ENCODE measurements at regions not wholly inside any gene's neighbourhood (a gene's known extent, or its start where the extent isn't known, plus 50 kb on each side); places are given as distances from the start of the nearest gene placed in this dataset.

DNA sequence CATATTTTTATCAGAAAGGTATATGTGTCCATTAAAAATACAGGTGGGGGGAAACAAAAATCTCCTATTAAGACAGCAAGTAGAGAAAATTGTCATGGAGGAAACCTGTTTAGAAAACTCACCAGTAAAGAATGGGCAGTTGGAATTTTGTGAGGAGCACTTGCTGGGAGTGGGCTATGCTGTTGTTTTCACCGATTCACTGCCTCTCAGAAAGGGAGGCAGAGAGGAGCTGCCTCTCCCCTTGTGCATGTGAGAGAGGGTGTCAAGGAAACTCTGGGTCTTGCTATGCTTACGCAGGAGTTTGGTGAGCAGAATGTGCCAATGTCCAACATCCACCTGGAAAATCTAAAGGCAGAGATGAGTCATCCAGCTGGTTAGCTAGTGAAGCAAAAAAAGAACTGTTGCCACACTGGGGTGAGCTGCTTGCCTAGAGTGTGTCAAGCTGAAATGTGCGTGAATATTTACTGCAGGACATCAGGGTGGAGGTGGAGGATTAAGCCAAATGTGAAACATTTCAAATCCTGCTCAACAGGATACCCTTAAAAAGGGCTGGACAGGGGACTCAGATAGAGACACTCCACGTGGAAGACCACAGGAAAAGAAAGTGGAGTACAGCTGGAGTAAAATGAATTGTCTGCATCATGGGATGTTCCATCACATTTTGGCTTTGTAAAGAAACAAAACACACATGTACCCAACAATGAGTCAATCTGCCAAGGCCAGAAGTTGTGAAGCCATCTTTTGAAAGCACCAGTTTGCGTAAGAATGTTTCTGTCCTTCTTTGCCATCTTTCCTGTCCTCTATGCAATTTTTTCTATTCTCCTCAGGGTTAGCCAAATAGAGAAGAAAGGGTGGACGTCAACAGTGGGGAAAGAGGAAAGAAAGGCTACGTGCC is 449.7 kb upstream of the MPDZ start:
- Histone ChIP-seq H3K4me2 (no peak overlapping the region), H3F3A (replicated peaks; ENCODE audit: low read depth) (no peaks in the 10 kb centered on the region), H3K27me3 (ENCODE audit: insufficient read depth) (no peaks in the 10 kb centered on the region), H4K20me1 (replicated peaks; ENCODE audit: insufficient read depth) (no peaks in the 10 kb centered on the region), H2AFZ (no peak overlapping the region; the same call in 1 of the 2 replicates), H3K27ac (ENCODE audit: low read depth) (no peak overlapping the region), H3K36me3 (ENCODE audit: insufficient read depth) (no peaks in the 10 kb centered on the region), H3K4me3 (no peak overlapping the region), H3K79me2 (replicated peaks; ENCODE audit: insufficient read depth) (no peaks in the 10 kb centered on the region), H3K4me1 (ENCODE audit: insufficient read depth) (no peaks in the 10 kb centered on the region), H3K9me2 (ENCODE audit: insufficient read depth) (no peaks in the 10 kb centered on the region)
- no peak overlapping the region for H3K27ac Mint-ChIP-seq
- H3K36me3 Mint-ChIP-seq (ENCODE audit: low read depth) = no peaks in the 10 kb centered on the region
- H3K4me1 Mint-ChIP-seq = no peaks in the 10 kb centered on the region
- TF ChIP-seq, protein P1, sequence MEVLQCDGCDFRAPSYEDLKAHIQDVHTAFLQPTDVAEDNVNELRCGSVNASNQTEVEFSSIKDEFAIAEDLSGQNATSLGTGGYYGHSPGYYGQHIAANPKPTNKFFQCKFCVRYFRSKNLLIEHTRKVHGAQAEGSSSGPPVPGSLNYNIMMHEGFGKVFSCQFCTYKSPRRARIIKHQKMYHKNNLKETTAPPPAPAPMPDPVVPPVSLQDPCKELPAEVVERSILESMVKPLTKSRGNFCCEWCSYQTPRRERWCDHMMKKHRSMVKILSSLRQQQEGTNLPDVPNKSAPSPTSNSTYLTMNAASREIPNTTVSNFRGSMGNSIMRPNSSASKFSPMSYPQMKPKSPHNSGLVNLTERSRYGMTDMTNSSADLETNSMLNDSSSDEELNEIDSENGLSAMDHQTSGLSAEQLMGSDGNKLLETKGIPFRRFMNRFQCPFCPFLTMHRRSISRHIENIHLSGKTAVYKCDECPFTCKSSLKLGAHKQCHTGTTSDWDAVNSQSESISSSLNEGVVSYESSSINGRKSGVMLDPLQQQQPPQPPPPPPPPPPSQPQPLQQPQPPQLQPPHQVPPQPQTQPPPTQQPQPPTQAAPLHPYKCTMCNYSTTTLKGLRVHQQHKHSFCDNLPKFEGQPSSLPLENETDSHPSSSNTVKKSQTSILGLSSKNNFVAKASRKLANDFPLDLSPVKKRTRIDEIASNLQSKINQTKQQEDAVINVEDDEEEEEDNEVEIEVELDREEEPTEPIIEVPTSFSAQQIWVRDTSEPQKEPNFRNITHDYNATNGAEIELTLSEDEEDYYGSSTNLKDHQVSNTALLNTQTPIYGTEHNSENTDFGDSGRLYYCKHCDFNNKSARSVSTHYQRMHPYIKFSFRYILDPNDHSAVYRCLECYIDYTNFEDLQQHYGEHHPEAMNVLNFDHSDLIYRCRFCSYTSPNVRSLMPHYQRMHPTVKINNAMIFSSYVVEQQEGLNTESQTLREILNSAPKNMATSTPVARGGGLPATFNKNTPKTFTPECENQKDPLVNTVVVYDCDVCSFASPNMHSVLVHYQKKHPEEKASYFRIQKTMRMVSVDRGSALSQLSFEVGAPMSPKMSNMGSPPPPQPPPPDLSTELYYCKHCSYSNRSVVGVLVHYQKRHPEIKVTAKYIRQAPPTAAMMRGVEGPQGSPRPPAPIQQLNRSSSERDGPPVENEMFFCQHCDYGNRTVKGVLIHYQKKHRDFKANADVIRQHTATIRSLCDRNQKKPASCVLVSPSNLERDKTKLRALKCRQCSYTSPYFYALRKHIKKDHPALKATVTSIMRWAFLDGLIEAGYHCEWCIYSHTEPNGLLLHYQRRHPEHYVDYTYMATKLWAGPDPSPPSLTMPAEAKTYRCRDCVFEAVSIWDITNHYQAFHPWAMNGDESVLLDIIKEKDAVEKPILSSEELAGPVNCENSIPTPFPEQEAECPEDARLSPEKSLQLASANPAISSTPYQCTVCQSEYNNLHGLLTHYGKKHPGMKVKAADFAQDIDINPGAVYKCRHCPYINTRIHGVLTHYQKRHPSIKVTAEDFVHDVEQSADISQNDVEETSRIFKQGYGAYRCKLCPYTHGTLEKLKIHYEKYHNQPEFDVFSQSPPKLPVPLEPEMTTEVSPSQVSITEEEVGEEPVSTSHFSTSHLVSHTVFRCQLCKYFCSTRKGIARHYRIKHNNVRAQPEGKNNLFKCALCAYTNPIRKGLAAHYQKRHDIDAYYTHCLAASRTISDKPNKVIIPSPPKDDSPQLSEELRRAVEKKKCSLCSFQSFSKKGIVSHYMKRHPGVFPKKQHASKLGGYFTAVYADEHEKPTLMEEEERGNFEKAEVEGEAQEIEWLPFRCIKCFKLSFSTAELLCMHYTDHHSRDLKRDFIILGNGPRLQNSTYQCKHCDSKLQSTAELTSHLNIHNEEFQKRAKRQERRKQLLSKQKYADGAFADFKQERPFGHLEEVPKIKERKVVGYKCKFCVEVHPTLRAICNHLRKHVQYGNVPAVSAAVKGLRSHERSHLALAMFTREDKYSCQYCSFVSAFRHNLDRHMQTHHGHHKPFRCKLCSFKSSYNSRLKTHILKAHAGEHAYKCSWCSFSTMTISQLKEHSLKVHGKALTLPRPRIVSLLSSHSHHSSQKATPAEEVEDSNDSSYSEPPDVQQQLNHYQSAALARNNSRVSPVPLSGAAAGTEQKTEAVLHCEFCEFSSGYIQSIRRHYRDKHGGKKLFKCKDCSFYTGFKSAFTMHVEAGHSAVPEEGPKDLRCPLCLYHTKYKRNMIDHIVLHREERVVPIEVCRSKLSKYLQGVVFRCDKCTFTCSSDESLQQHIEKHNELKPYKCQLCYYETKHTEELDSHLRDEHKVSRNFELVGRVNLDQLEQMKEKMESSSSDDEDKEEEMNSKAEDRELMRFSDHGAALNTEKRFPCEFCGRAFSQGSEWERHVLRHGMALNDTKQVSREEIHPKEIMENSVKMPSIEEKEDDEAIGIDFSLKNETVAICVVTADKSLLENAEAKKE (CRISPR knock-in tag; IDR thresholded peaks at IDR 0.05) = no peak
- H3K4me3 Mint-ChIP-seq = no peak overlapping the region
- no peaks in the 10 kb centered on the region for H3K9me3 Mint-ChIP-seq
- DNase-seq (ENCODE audit: low spot score) (no peak), ATAC-seq (no peak)
- peaks cover 2% of the 10 kb centered on the region for H3K27me3 Mint-ChIP-seq (ENCODE audit: insufficient read depth, low read depth, poor library complexity)

DNA sequence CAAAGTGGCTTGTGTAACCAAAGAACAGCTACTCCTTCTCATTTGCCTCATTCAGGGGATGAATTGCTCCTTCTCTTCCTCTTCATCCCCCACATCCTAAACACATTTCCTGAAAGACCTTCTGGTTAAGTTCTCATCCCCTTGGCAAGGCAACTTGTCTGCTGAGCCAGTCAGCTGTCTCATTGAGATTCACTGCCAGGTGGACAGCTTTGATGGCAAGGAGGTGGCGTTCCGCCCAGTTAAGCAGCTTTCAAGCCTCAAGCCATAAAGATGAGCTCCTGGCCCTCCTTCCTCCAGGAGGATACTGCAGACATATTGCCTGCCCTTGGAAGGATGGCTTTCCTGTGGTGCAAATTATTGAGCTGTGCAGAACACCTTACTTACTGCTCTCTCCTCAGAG is 448.6 kb upstream of the MPDZ start:
- 0 out of 2 replicates have a peak overlapping the region, but pooled peaks have one; percentile 47 for H2AFZ ChIP-seq
- no peak overlapping the region for H3K4me2 ChIP-seq
- H3K79me2 ChIP-seq (replicated peaks; ENCODE audit: insufficient read depth) = no peaks in the 10 kb centered on the region
- no peak overlapping the region for H3K4me3 Mint-ChIP-seq
- H3K4me1 Mint-ChIP-seq = no peaks in the 10 kb centered on the region
- H3K36me3 ChIP-seq (ENCODE audit: insufficient read depth) = no peaks in the 10 kb centered on the region
- no peaks in the 10 kb centered on the region for H3F3A ChIP-seq (replicated peaks; ENCODE audit: low read depth)
- no peak overlapping the region for H3K27ac ChIP-seq (ENCODE audit: low read depth)
- no peaks in the 10 kb centered on the region for H3K27me3 ChIP-seq (ENCODE audit: insufficient read depth)
- no peaks in the 10 kb centered on the region for H4K20me1 ChIP-seq (replicated peaks; ENCODE audit: insufficient read depth)
- no peaks in the 10 kb centered on the region for H3K9me3 Mint-ChIP-seq
- DNase-seq (ENCODE audit: low spot score) = no peak
- no peaks in the 10 kb centered on the region for H3K4me1 ChIP-seq (ENCODE audit: insufficient read depth)
- no peaks in the 10 kb centered on the region for H3K36me3 Mint-ChIP-seq (ENCODE audit: low read depth)
- TF ChIP-seq STAT1 (IDR thresholded peaks at IDR 0.05; ENCODE audit: unreplicated experiment) (no peak), NANOG (IDR thresholded peaks at IDR 0.05; ENCODE audit: borderline replicate concordance) (no peak), EZH2phosphoT487 (IDR thresholded peaks at IDR 0.05; ENCODE audit: unreplicated experiment) (no peak), CREB1 (CRISPR knock-in tag; IDR thresholded peaks at IDR 0.05; ENCODE audit: low read depth) (no peak), ZNF114 (CRISPR knock-in tag; IDR thresholded peaks at IDR 0.05) (no peak)
- TF ChIP-seq, protein P2, sequence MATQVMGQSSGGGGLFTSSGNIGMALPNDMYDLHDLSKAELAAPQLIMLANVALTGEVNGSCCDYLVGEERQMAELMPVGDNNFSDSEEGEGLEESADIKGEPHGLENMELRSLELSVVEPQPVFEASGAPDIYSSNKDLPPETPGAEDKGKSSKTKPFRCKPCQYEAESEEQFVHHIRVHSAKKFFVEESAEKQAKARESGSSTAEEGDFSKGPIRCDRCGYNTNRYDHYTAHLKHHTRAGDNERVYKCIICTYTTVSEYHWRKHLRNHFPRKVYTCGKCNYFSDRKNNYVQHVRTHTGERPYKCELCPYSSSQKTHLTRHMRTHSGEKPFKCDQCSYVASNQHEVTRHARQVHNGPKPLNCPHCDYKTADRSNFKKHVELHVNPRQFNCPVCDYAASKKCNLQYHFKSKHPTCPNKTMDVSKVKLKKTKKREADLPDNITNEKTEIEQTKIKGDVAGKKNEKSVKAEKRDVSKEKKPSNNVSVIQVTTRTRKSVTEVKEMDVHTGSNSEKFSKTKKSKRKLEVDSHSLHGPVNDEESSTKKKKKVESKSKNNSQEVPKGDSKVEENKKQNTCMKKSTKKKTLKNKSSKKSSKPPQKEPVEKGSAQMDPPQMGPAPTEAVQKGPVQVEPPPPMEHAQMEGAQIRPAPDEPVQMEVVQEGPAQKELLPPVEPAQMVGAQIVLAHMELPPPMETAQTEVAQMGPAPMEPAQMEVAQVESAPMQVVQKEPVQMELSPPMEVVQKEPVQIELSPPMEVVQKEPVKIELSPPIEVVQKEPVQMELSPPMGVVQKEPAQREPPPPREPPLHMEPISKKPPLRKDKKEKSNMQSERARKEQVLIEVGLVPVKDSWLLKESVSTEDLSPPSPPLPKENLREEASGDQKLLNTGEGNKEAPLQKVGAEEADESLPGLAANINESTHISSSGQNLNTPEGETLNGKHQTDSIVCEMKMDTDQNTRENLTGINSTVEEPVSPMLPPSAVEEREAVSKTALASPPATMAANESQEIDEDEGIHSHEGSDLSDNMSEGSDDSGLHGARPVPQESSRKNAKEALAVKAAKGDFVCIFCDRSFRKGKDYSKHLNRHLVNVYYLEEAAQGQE (IDR thresholded peaks at IDR 0.05; ENCODE audit: unreplicated experiment) = no peak
- TF ChIP-seq, protein P3, sequence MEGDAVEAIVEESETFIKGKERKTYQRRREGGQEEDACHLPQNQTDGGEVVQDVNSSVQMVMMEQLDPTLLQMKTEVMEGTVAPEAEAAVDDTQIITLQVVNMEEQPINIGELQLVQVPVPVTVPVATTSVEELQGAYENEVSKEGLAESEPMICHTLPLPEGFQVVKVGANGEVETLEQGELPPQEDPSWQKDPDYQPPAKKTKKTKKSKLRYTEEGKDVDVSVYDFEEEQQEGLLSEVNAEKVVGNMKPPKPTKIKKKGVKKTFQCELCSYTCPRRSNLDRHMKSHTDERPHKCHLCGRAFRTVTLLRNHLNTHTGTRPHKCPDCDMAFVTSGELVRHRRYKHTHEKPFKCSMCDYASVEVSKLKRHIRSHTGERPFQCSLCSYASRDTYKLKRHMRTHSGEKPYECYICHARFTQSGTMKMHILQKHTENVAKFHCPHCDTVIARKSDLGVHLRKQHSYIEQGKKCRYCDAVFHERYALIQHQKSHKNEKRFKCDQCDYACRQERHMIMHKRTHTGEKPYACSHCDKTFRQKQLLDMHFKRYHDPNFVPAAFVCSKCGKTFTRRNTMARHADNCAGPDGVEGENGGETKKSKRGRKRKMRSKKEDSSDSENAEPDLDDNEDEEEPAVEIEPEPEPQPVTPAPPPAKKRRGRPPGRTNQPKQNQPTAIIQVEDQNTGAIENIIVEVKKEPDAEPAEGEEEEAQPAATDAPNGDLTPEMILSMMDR (conservative IDR thresholded peaks at IDR 0.05; ENCODE audit: low read depth in 2 of 2) = no peak
- no peak overlapping the region for H3K27ac Mint-ChIP-seq
- no peak for ATAC-seq
- no peak overlapping the region for H3K4me3 ChIP-seq
- peaks cover 2% of the 10 kb centered on the region for H3K27me3 Mint-ChIP-seq (ENCODE audit: insufficient read depth, low read depth, poor library complexity)
- no peaks in the 10 kb centered on the region for H3K9me2 ChIP-seq (ENCODE audit: insufficient read depth)

Measured in GM23338 (cell line).